MM.1S (cell line): ENCODE measurements at regions not wholly inside any gene's neighbourhood (a gene's known extent, or its start where the extent isn't known, plus 50 kb on each side); places are given as distances from the start of the nearest gene placed in this dataset.

Source experiments
- CTCF ChIP-seq: fragments of 300-600 bp; sonication (generic); IDR thresholded peaks from 2 replicates; pipeline ENCODE4 v1.5.1; 2016; ENCODE audit warnings: antibody characterized with exemption, low read length, mixed read lengths
- EZH2 ChIP-seq: fragments of 300-600 bp; sonication (generic); optimal IDR thresholded peaks from 2 replicates; pipeline ENCODE3; 2017; ENCODE audit warnings: low read depth, mild to moderate bottlenecking, antibody characterized with exemption, low read length, mixed read lengths
- EZH2phosphoT487 ChIP-seq: fragments of 300-600 bp; sonication (generic); IDR thresholded peaks from 2 replicates; pipeline ENCODE4 v1.6.1; 2018; ENCODE audit warnings: antibody characterized with exemption, low read length

GRCh38 chr4:119721878-119722277 is 93.3 kb upstream of the PDE5A start:
- TF ChIP-seq CTCF (no peak), EZH2 (no peak), EZH2phosphoT487 (no peak)
